ENCODE measurements at regions not wholly inside any gene's neighbourhood (a gene's known extent, or its start where the extent isn't known, plus 50 kb on each side); places are given as distances from the start of the nearest gene placed in this dataset.

DNA sequence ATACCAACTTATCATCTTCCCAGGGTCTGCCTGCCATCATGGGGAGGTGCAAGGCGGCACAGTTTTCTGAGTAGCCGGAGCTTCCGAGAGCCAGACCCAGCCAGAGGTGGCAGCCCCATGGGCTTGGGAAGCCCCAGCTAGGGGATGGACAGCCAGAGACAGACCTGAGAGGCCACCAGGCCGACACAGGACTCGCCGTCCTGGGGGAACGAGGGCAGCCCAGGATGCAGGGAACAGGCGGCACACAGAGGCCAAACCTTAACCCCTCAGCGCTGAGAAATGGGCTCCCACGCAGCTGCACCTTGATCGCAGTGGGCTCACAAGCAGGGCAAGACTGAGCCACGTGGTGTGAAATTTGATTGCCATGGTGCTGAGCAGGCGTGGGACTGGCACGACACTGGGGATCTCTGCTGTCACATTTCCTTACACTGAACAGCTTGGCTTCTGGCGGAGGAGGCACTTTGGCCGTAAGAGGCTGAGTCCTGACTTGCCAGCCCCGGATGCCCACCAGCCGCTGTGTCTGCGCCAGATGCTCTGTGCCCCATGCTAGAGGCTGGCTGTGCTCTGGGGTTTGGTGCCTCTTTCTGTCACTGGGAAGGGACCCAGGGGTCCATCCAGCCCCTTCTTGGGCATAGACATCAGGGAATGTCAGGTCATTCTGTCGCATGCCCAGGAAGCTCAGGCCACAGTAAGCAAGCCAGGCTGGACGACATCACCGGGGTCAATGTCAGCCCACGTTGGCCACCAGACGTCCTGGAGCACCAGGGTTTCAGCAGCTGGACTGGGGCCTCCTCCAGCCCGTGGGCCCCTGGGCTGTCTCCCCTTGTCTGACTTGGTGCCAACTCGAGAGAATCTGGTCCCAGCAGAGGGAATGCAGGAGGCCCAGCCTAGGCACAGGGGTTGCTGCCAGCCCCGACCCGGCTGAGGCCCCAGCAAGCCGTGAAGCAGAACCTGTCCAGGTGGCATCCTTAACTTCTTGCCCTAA lies 312.1 kb upstream of the MYT1L start:
- TF ChIP-seq EZH2 (IDR thresholded peaks at IDR 0.05; ENCODE audit: low read depth, low read length, severe bottlenecking): no peak
- TF ChIP-seq, protein P1, sequence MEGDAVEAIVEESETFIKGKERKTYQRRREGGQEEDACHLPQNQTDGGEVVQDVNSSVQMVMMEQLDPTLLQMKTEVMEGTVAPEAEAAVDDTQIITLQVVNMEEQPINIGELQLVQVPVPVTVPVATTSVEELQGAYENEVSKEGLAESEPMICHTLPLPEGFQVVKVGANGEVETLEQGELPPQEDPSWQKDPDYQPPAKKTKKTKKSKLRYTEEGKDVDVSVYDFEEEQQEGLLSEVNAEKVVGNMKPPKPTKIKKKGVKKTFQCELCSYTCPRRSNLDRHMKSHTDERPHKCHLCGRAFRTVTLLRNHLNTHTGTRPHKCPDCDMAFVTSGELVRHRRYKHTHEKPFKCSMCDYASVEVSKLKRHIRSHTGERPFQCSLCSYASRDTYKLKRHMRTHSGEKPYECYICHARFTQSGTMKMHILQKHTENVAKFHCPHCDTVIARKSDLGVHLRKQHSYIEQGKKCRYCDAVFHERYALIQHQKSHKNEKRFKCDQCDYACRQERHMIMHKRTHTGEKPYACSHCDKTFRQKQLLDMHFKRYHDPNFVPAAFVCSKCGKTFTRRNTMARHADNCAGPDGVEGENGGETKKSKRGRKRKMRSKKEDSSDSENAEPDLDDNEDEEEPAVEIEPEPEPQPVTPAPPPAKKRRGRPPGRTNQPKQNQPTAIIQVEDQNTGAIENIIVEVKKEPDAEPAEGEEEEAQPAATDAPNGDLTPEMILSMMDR (IDR thresholded peaks at IDR 0.05; ENCODE audit: control extremely low read depth in 1 of 3, insufficient read depth in 1 of 3, low read depth in 1 of 3, low read length in 3 of 3): no peak
- no peak for TF ChIP-seq SRF (IDR thresholded peaks at IDR 0.05; ENCODE audit: low read depth, low read length)
- TF ChIP-seq POLR2A (IDR thresholded peaks at IDR 0.05; ENCODE audit: control extremely low read depth in 1 of 2, low read depth in 2 of 2, low read length in 2 of 2): no peak
- no peak for TF ChIP-seq SIX5 (IDR thresholded peaks at IDR 0.05; ENCODE audit: low read depth, low read length)
- TF ChIP-seq KDM5A (IDR thresholded peaks at IDR 0.05; ENCODE audit: low read length): no peak
- no peak for TF ChIP-seq GABPA (IDR thresholded peaks at IDR 0.05; ENCODE audit: borderline replicate concordance, insufficient read depth, low read length)
- no peak for TF ChIP-seq POLR2AphosphoS5 (IDR thresholded peaks at IDR 0.05; ENCODE audit: low read depth, low read length)
- TF ChIP-seq TBP (IDR thresholded peaks at IDR 0.05; ENCODE audit: low read depth, low read length): no peak
- TF ChIP-seq, protein P2, sequence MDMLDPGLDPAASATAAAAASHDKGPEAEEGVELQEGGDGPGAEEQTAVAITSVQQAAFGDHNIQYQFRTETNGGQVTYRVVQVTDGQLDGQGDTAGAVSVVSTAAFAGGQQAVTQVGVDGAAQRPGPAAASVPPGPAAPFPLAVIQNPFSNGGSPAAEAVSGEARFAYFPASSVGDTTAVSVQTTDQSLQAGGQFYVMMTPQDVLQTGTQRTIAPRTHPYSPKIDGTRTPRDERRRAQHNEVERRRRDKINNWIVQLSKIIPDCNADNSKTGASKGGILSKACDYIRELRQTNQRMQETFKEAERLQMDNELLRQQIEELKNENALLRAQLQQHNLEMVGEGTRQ (IDR thresholded peaks at IDR 0.05; ENCODE audit: low read length): no peak
- TF ChIP-seq GTF2F1 (IDR thresholded peaks at IDR 0.05; ENCODE audit: borderline replicate concordance, low read depth, low read length): no peak
- TF ChIP-seq TCF12 (IDR thresholded peaks at IDR 0.05; ENCODE audit: low read depth, low read length): no peak
- no peak for TF ChIP-seq CEBPB (IDR thresholded peaks at IDR 0.05; ENCODE audit: low read depth, low read length)

All from H1 (cell line).